ENCODE measurements at regions not wholly inside any gene's neighbourhood (a gene's known extent, or its start where the extent isn't known, plus 50 kb on each side); places are given as distances from the start of the nearest gene placed in this dataset.

GRCh38 chr3:190734490-190734889 lies 128.0 kb downstream of the GMNC start:
- TF ChIP-seq CTCF (IDR thresholded peaks at IDR 0.05) (no peak), POLR2A (IDR thresholded peaks at IDR 0.05) (no peak), EP300 (IDR thresholded peaks at IDR 0.05) (no peak)

Data from ovary (tissue), 3 donors.